Activated CD8-positive, alpha-beta T cell treated with anti-CD3 and anti-CD28 coated beads for 36 hours (primary cell): ENCODE measurements at regions not wholly inside any gene's neighbourhood (a gene's known extent, or its start where the extent isn't known, plus 50 kb on each side); places are given as distances from the start of the nearest gene placed in this dataset.

Experiments
- ATAC-seq: fragments of 200-7000 bp; cut with Tn5 transposase; one replicate; pipeline ENCODE4 v1.10.0; 2021; ENCODE audit warnings: mild to moderate bottlenecking, moderate library complexity
- CTCF ChIA-PET: fragments of 350-600 bp; sonication (Branson Sonifier 250); formaldehyde crosslinking; loops from one replicate; lab custom pipeline; 2021; ENCODE audit warnings: antibody characterized with exemption; lab: Charles Lee
- POLR2A ChIA-PET: fragments of 350-600 bp; sonication (Branson Sonifier 250); formaldehyde crosslinking; loops from one replicate; lab custom pipeline; 2021; ENCODE audit warnings: antibody characterized with exemption; lab: Charles Lee
- DNase-seq: peaks from one replicate; pipeline ENCODE4 v3.0.0-alpha.2; 2020
- H3K27ac Mint-ChIP-seq: one replicate; pipeline ENCODE4 v1.8.0; 2021; ENCODE audit warnings: mild to moderate bottlenecking, mixed read lengths
- H3K27me3 Mint-ChIP-seq: one replicate; pipeline ENCODE4 v1.8.0; 2021; ENCODE audit warnings: mixed read lengths
- H3K36me3 Mint-ChIP-seq: one replicate; pipeline ENCODE4 v1.8.0; 2021; ENCODE audit warnings: low read depth, mixed read lengths
- H3K4me1 Mint-ChIP-seq: one replicate; pipeline ENCODE4 v1.8.0; 2021; ENCODE audit warnings: low read depth, mixed read lengths
- H3K4me3 Mint-ChIP-seq: one replicate; pipeline ENCODE4 v1.8.0; 2021; ENCODE audit warnings: mild to moderate bottlenecking, moderate library complexity, mixed read lengths
- H3K9me3 Mint-ChIP-seq: one replicate; pipeline ENCODE4 v1.8.0; 2021; ENCODE audit warnings: mixed read lengths
- intact Hi-C: fragments of 100-400 bp; cut with micrococcal nuclease; formaldehyde crosslinking; loops from one replicate; pipeline ENCODE4 v1.10.0; 2022
- TF ChIP-seq, protein P1 (sequence below): fragments of 200-600 bp; IDR thresholded peaks from one replicate; pipeline ENCODE4 v1.8.0; 2022; ENCODE audit warnings: antibody characterized with exemption, mild to moderate bottlenecking

- ATAC-seq = no peak
- TF ChIP-seq, protein P1, sequence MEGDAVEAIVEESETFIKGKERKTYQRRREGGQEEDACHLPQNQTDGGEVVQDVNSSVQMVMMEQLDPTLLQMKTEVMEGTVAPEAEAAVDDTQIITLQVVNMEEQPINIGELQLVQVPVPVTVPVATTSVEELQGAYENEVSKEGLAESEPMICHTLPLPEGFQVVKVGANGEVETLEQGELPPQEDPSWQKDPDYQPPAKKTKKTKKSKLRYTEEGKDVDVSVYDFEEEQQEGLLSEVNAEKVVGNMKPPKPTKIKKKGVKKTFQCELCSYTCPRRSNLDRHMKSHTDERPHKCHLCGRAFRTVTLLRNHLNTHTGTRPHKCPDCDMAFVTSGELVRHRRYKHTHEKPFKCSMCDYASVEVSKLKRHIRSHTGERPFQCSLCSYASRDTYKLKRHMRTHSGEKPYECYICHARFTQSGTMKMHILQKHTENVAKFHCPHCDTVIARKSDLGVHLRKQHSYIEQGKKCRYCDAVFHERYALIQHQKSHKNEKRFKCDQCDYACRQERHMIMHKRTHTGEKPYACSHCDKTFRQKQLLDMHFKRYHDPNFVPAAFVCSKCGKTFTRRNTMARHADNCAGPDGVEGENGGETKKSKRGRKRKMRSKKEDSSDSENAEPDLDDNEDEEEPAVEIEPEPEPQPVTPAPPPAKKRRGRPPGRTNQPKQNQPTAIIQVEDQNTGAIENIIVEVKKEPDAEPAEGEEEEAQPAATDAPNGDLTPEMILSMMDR = no peak
Observed at GRCh38 chrX:21126661-21127060, 247.6 kb upstream of the CNKSR2 start.

DNA sequence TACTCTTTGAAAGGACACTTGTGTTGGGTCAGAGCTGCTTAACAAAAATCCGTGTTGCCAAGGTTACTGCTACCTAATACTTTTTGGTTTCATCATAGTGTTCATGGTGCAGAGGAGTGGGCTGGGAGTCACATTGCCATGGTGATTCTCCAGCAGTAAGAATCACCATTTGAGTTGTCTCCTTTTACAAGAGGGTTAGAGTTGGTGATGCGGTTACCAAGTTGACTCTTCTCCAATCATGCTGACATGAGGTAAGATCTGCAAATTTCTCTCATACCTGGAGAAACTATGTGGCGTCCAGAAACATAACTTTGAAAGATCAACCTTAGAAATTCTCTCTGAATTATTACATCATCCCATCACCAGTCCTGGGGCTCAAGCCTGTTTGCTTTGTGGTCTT is 242.9 kb upstream of the CNKSR2 start:
- intact Hi-C loops = no loop called here

More at GRCh38 chrX:21126661-21127060, 247.6 kb upstream of the CNKSR2 start:
- DNase-seq = no peak
- H3K36me3 Mint-ChIP-seq = no peaks in the 10 kb centered on the region
- H3K27me3 Mint-ChIP-seq = no peaks in the 10 kb centered on the region
- H3K4me1 Mint-ChIP-seq = no peaks in the 10 kb centered on the region
- H3K9me3 Mint-ChIP-seq = no peaks in the 10 kb centered on the region
- CTCF ChIA-PET = no interaction called here
- POLR2A ChIA-PET = no interaction called here
- H3K4me3 Mint-ChIP-seq = no peak overlapping the region
- no peak overlapping the region for H3K27ac Mint-ChIP-seq
- intact Hi-C loops = no loop called here

DNA sequence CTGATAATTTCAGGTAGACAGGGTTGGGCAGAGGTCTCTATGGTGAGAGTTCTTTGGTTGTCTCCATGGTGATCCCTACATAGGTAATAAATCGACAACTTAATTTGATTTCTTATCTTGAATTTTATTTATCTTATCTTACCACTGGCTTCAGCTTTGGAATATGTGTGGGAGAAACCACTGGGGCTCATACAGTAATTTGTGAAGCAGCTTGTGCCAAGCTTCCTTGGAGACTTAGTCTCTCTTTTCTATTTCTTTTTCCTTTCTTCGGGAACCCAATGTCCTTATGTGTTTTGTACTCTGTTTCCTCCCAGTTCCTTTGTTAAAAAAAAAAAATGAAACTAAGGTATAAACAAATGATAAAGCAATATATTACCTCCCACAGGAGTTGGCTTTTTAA is 242.4 kb upstream of the CNKSR2 start:
- ChIA-PET POLR2A (no interaction called here), CTCF (no interaction called here)
- intact Hi-C loops = no loop called here
- Mint-ChIP-seq H3K36me3 (no peaks in the 10 kb centered on the region), H3K27me3 (no peaks in the 10 kb centered on the region), H3K9me3 (no peaks in the 10 kb centered on the region), H3K4me3 (no peak overlapping the region), H3K4me1 (no peaks in the 10 kb centered on the region), H3K27ac (no peak overlapping the region)
- DNase-seq (no peak), ATAC-seq (no peak)
- TF ChIP-seq, protein P1 = no peak

More for the DNA sequence above, 242.9 kb upstream of the CNKSR2 start:
- DNase-seq (no peak), ATAC-seq (no peak)
- H3K9me3 Mint-ChIP-seq = no peaks in the 10 kb centered on the region
- no peaks in the 10 kb centered on the region for H3K4me1 Mint-ChIP-seq
- TF ChIP-seq, protein P1 = no peak
- H3K27me3 Mint-ChIP-seq = no peaks in the 10 kb centered on the region
- no peak overlapping the region for H3K27ac Mint-ChIP-seq
- no peaks in the 10 kb centered on the region for H3K36me3 Mint-ChIP-seq
- H3K4me3 Mint-ChIP-seq = no peak overlapping the region
- CTCF ChIA-PET = no interaction called here
- POLR2A ChIA-PET = no interaction called here

GRCh38 chrX:21132686-21133393 is 241.4 kb upstream of the CNKSR2 start:
- DNase-seq (no peak), ATAC-seq (no peak)
- H3K36me3 Mint-ChIP-seq = no peaks in the 10 kb centered on the region
- H3K4me3 Mint-ChIP-seq = no peak overlapping the region
- POLR2A ChIA-PET = no interaction called here
- intact Hi-C loops = no loop called here
- no peaks in the 10 kb centered on the region for H3K27me3 Mint-ChIP-seq
- no peak overlapping the region for H3K27ac Mint-ChIP-seq
- no peaks in the 10 kb centered on the region for H3K4me1 Mint-ChIP-seq
- TF ChIP-seq, protein P1 = no peak
- CTCF ChIA-PET = no interaction called here
- no peaks in the 10 kb centered on the region for H3K9me3 Mint-ChIP-seq

DNA sequence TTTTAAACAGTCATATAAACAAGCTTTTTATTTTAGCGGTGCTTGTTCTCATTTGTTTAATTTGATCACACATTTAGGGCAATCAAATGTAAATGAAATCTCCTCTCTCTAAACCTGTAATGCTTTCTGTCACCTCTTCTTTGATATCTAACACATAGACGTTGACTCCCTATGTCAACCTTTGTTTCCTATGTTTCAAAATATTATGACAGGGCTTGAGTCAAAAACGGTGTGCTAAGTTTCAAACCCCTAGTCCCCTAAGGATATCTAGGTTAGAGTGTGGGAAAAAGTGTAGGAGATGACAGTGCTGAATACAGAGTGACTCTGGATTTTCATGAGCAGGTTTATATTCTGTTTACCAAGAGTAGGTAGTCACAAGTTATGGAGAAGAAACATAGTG is 224.0 kb upstream of the CNKSR2 start:
- intact Hi-C loops = no loop called here
- Mint-ChIP-seq H3K27me3 (no peaks in the 10 kb centered on the region), H3K4me1 (no peaks in the 10 kb centered on the region), H3K9me3 (no peaks in the 10 kb centered on the region), H3K27ac (no peak overlapping the region), H3K4me3 (no peak overlapping the region), H3K36me3 (no peaks in the 10 kb centered on the region)
- ChIA-PET CTCF (interaction anchor here (0.7 kb wide), 1 partner anchor 10 kb away, joined by 3 read pairs; no protein-coding TSS in a partner anchor), POLR2A (no interaction called here)
- ATAC-seq = no peak
- DNase-seq = no peak
- TF ChIP-seq, protein P1 = no peak
